SK-N-SH treated with all-trans-retinoic acid at 6 μM for 48 hours (cell line): ENCODE measurements at regions not wholly inside any gene's neighbourhood (a gene's known extent, or its start where the extent isn't known, plus 50 kb on each side); places are given as distances from the start of the nearest gene placed in this dataset.
A peak's percentile ranks its signal among the peaks of the same experiment; 100 is the strongest.

Experiments used
- ATAC-seq: fragments of 200-7000 bp; cut with Tn5 transposase; 3 replicates; pipeline ENCODE4 v1.9.1; 2020; ENCODE audit warnings: mild to moderate bottlenecking, moderate library complexity
- ARNTL ChIP-seq: fragments of 450-650 bp; formaldehyde crosslinking; IDR thresholded peaks from 2 replicates; pipeline ENCODE4 v1.5.0; 2020; ENCODE audit warnings: low read depth, mild to moderate bottlenecking, moderate library complexity, borderline replicate concordance
- BACH2 ChIP-seq: fragments of 250-450 bp; sonication (Bioruptor Pico); IDR thresholded peaks from 2 replicates; pipeline ENCODE4 v1.9.0; 2021; ENCODE audit warnings: mild to moderate bottlenecking, borderline replicate concordance
- CSDC2 ChIP-seq: fragments of 250-450 bp; sonication (Bioruptor Pico); IDR thresholded peaks from 2 replicates; pipeline ENCODE4 v1.5.0; 2020; ENCODE audit warnings: mild to moderate bottlenecking, moderate library complexity
- CSRNP3 ChIP-seq: fragments of 250-450 bp; sonication (Bioruptor Pico); IDR thresholded peaks from 2 replicates; pipeline ENCODE4 v1.5.1; 2021; ENCODE audit warnings: mild to moderate bottlenecking, moderate library complexity
- ESRRG ChIP-seq: fragments of 250-450 bp; sonication (Bioruptor Pico); IDR thresholded peaks from 2 replicates; pipeline ENCODE4 v1.6.1; 2021; ENCODE audit warnings: mild to moderate bottlenecking
- GLIS3 ChIP-seq: fragments of 250-450 bp; sonication (Bioruptor Pico); IDR thresholded peaks from 2 replicates; pipeline ENCODE4 v1.5.0; 2020; ENCODE audit warnings: mild to moderate bottlenecking, moderate library complexity
- POU6F1 ChIP-seq: fragments of 250-450 bp; sonication (Bioruptor Pico); IDR thresholded peaks from 2 replicates; pipeline ENCODE4 v1.8.0; 2021; ENCODE audit warnings: low read depth, mild to moderate bottlenecking, moderate library complexity, borderline replicate concordance
- PPARA ChIP-seq: fragments of 250-450 bp; sonication (Bioruptor Pico); IDR thresholded peaks from 2 replicates; pipeline ENCODE4 v1.5.0; 2020; ENCODE audit warnings: mild to moderate bottlenecking, borderline replicate concordance
- RARB ChIP-seq: fragments of 250-450 bp; sonication (Bioruptor Pico); IDR thresholded peaks from 2 replicates; pipeline ENCODE4 v1.8.0; 2021; ENCODE audit warnings: mild to moderate bottlenecking, moderate library complexity
- SNAI2 ChIP-seq: fragments of 250-450 bp; sonication (Bioruptor Pico); IDR thresholded peaks from 2 replicates; pipeline ENCODE4 v1.5.0; 2020; ENCODE audit warnings: mild to moderate bottlenecking, moderate library complexity
- TCF4 ChIP-seq: fragments of 250-450 bp; sonication (Bioruptor Pico); IDR thresholded peaks from 2 replicates; pipeline ENCODE4 v1.8.0; 2021; ENCODE audit warnings: mild to moderate bottlenecking, moderate library complexity, borderline replicate concordance
- TOX ChIP-seq: fragments of 250-450 bp; sonication (Bioruptor Pico); IDR thresholded peaks from 2 replicates; pipeline ENCODE4 v1.8.0; 2021; ENCODE audit warnings: mild to moderate bottlenecking, moderate library complexity, borderline replicate concordance
- ZC3H10 ChIP-seq: fragments of 250-450 bp; sonication (Bioruptor Pico); IDR thresholded peaks from 2 replicates; pipeline ENCODE4 v1.5.1; 2021; ENCODE audit warnings: mild to moderate bottlenecking, moderate library complexity
- ZFP3 ChIP-seq: fragments of 250-450 bp; sonication (Bioruptor Pico); IDR thresholded peaks from 2 replicates; pipeline ENCODE4 v1.5.0; 2020; ENCODE audit warnings: mild to moderate bottlenecking, moderate library complexity
- ZFP30 ChIP-seq: fragments of 450-650 bp; formaldehyde crosslinking; IDR thresholded peaks from 2 replicates; pipeline ENCODE4 v1.5.0; 2022; ENCODE audit warnings: mild to moderate bottlenecking, moderate library complexity
- ZNF8 ChIP-seq: fragments of 450-650 bp; formaldehyde crosslinking; IDR thresholded peaks from 2 replicates; pipeline ENCODE4 v1.5.0; 2020; ENCODE audit warnings: mild to moderate bottlenecking, moderate library complexity
- TF ChIP-seq, protein P1 (sequence below): fragments of 250-450 bp; sonication (Bioruptor Pico); IDR thresholded peaks from 2 replicates; pipeline ENCODE4 v1.5.0; 2020; ENCODE audit warnings: mild to moderate bottlenecking, moderate library complexity
- TF ChIP-seq, protein P2 (sequence below): fragments of 250-450 bp; sonication (Bioruptor Pico); IDR thresholded peaks from 2 replicates; pipeline ENCODE4 v1.5.1; 2020; ENCODE audit warnings: low read depth, mild to moderate bottlenecking, moderate library complexity
- TF ChIP-seq, protein P3 (sequence below): fragments of 250-450 bp; sonication (Bioruptor Pico); IDR thresholded peaks from 2 replicates; pipeline ENCODE4 v1.8.0; 2020; ENCODE audit warnings: mild to moderate bottlenecking, moderate library complexity, borderline replicate concordance

GRCh38 chr2:180125245-180125962 is 118.3 kb upstream of the CWC22 start (continued):
- TF ChIP-seq ZNF8 = no peak

GRCh38 chr2:180124273-180125139 is 117.4 kb upstream of the CWC22 start:
- TF ChIP-seq CSDC2 (CRISPR knock-in tag) (no peak), GLIS3 (no peak), POU6F1 (CRISPR knock-in tag) (no peak), ARNTL (CRISPR knock-in tag) (no peak), CSRNP3 (no peak), ZNF8 (no peak), ZC3H10 (CRISPR knock-in tag) (no peak), RARB (CRISPR knock-in tag) (no peak), ZFP30 (CRISPR knock-in tag) (no peak)
- TF ChIP-seq, protein P1, sequence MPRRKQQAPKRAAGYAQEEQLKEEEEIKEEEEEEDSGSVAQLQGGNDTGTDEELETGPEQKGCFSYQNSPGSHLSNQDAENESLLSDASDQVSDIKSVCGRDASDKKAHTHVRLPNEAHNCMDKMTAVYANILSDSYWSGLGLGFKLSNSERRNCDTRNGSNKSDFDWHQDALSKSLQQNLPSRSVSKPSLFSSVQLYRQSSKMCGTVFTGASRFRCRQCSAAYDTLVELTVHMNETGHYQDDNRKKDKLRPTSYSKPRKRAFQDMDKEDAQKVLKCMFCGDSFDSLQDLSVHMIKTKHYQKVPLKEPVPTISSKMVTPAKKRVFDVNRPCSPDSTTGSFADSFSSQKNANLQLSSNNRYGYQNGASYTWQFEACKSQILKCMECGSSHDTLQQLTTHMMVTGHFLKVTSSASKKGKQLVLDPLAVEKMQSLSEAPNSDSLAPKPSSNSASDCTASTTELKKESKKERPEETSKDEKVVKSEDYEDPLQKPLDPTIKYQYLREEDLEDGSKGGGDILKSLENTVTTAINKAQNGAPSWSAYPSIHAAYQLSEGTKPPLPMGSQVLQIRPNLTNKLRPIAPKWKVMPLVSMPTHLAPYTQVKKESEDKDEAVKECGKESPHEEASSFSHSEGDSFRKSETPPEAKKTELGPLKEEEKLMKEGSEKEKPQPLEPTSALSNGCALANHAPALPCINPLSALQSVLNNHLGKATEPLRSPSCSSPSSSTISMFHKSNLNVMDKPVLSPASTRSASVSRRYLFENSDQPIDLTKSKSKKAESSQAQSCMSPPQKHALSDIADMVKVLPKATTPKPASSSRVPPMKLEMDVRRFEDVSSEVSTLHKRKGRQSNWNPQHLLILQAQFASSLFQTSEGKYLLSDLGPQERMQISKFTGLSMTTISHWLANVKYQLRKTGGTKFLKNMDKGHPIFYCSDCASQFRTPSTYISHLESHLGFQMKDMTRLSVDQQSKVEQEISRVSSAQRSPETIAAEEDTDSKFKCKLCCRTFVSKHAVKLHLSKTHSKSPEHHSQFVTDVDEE (CRISPR knock-in tag) = no peak
- TF ChIP-seq, protein P2, sequence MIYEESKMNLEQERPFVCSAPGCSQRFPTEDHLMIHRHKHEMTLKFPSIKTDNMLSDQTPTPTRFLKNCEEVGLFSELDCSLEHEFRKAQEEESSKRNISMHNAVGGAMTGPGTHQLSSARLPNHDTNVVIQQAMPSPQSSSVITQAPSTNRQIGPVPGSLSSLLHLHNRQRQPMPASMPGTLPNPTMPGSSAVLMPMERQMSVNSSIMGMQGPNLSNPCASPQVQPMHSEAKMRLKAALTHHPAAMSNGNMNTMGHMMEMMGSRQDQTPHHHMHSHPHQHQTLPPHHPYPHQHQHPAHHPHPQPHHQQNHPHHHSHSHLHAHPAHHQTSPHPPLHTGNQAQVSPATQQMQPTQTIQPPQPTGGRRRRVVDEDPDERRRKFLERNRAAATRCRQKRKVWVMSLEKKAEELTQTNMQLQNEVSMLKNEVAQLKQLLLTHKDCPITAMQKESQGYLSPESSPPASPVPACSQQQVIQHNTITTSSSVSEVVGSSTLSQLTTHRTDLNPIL (CRISPR knock-in tag) = no peak
- TF ChIP-seq, all 23 proteins: peak for 0
- peak; percentile 83 for ATAC-seq

DNA sequence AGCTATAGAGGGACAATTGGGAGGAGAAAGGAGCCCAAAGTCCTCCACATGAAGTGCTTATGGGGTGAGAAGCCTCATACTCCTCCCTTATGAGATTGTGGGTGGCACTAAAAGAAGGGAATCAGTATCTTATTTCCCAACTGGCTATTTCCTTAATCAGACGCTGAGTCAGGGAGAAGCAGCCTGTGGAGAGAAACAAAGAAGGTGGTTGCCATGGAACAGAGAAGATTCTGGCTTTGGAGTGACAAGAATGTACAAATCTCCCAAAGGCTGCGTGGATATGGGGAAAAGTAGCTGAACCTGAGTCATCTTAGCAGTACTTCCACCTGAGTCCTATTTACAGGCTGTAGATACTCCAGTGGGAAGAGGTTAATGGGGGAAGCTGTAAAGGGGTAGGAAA is 115.8 kb upstream of the CWC22 start:
- no peak for ATAC-seq
- no peak for TF ChIP-seq TOX (CRISPR knock-in tag)
- no peak for TF ChIP-seq RARB (CRISPR knock-in tag)
- TF ChIP-seq CSRNP3 = no peak
- TF ChIP-seq ESRRG (CRISPR knock-in tag) = no peak
- TF ChIP-seq BACH2 (CRISPR knock-in tag) = no peak
- TF ChIP-seq SNAI2 (CRISPR knock-in tag) = no peak
- no peak for TF ChIP-seq TCF4 (CRISPR knock-in tag)
- TF ChIP-seq, protein P2 (CRISPR knock-in tag) = no peak
- no peak for TF ChIP-seq POU6F1 (CRISPR knock-in tag)
- TF ChIP-seq ZFP3 = no peak
- TF ChIP-seq CSDC2 (CRISPR knock-in tag) = no peak
- no peak for TF ChIP-seq ZC3H10 (CRISPR knock-in tag)
- TF ChIP-seq PPARA (CRISPR knock-in tag) = no peak
- no peak for TF ChIP-seq ZNF8
- TF ChIP-seq, protein P3, sequence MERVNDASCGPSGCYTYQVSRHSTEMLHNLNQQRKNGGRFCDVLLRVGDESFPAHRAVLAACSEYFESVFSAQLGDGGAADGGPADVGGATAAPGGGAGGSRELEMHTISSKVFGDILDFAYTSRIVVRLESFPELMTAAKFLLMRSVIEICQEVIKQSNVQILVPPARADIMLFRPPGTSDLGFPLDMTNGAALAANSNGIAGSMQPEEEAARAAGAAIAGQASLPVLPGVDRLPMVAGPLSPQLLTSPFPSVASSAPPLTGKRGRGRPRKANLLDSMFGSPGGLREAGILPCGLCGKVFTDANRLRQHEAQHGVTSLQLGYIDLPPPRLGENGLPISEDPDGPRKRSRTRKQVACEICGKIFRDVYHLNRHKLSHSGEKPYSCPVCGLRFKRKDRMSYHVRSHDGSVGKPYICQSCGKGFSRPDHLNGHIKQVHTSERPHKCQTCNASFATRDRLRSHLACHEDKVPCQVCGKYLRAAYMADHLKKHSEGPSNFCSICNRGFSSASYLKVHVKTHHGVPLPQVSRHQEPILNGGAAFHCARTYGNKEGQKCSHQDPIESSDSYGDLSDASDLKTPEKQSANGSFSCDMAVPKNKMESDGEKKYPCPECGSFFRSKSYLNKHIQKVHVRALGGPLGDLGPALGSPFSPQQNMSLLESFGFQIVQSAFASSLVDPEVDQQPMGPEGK (CRISPR knock-in tag) = no peak
